ENCODE measurements at regions not wholly inside any gene's neighbourhood (a gene's known extent, or its start where the extent isn't known, plus 50 kb on each side); places are given as distances from the start of the nearest gene placed in this dataset.

- no peak for TF ChIP-seq PRDM1 (tag by site-specific recombination; IDR thresholded peaks at IDR 0.05)
- TF ChIP-seq, protein P1, sequence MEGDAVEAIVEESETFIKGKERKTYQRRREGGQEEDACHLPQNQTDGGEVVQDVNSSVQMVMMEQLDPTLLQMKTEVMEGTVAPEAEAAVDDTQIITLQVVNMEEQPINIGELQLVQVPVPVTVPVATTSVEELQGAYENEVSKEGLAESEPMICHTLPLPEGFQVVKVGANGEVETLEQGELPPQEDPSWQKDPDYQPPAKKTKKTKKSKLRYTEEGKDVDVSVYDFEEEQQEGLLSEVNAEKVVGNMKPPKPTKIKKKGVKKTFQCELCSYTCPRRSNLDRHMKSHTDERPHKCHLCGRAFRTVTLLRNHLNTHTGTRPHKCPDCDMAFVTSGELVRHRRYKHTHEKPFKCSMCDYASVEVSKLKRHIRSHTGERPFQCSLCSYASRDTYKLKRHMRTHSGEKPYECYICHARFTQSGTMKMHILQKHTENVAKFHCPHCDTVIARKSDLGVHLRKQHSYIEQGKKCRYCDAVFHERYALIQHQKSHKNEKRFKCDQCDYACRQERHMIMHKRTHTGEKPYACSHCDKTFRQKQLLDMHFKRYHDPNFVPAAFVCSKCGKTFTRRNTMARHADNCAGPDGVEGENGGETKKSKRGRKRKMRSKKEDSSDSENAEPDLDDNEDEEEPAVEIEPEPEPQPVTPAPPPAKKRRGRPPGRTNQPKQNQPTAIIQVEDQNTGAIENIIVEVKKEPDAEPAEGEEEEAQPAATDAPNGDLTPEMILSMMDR (tag by site-specific recombination; IDR thresholded peaks at IDR 0.05): no peak
- TF ChIP-seq ZNF585B (tag by site-specific recombination; IDR thresholded peaks at IDR 0.05): no peak
- no peak for TF ChIP-seq ZNF548 (tag by site-specific recombination; IDR thresholded peaks at IDR 0.05)
- no peak for TF ChIP-seq ZNF121 (tag by site-specific recombination; IDR thresholded peaks at IDR 0.05)
- no peak for TF ChIP-seq ZFP69B (tag by site-specific recombination; IDR thresholded peaks at IDR 0.05)
- no peak for TF ChIP-seq ZNF140 (tag by site-specific recombination; IDR thresholded peaks at IDR 0.05)
- TF ChIP-seq, protein P2, sequence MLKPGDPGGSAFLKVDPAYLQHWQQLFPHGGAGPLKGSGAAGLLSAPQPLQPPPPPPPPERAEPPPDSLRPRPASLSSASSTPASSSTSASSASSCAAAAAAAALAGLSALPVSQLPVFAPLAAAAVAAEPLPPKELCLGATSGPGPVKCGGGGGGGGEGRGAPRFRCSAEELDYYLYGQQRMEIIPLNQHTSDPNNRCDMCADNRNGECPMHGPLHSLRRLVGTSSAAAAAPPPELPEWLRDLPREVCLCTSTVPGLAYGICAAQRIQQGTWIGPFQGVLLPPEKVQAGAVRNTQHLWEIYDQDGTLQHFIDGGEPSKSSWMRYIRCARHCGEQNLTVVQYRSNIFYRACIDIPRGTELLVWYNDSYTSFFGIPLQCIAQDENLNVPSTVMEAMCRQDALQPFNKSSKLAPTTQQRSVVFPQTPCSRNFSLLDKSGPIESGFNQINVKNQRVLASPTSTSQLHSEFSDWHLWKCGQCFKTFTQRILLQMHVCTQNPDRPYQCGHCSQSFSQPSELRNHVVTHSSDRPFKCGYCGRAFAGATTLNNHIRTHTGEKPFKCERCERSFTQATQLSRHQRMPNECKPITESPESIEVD (tag by site-specific recombination; IDR thresholded peaks at IDR 0.05): no peak
- no peak for TF ChIP-seq ZSCAN30 (tag by site-specific recombination; IDR thresholded peaks at IDR 0.05)
- TF ChIP-seq ZNF530 (tag by site-specific recombination; IDR thresholded peaks at IDR 0.05; ENCODE audit: low read depth): no peak
- TF ChIP-seq, protein P3, sequence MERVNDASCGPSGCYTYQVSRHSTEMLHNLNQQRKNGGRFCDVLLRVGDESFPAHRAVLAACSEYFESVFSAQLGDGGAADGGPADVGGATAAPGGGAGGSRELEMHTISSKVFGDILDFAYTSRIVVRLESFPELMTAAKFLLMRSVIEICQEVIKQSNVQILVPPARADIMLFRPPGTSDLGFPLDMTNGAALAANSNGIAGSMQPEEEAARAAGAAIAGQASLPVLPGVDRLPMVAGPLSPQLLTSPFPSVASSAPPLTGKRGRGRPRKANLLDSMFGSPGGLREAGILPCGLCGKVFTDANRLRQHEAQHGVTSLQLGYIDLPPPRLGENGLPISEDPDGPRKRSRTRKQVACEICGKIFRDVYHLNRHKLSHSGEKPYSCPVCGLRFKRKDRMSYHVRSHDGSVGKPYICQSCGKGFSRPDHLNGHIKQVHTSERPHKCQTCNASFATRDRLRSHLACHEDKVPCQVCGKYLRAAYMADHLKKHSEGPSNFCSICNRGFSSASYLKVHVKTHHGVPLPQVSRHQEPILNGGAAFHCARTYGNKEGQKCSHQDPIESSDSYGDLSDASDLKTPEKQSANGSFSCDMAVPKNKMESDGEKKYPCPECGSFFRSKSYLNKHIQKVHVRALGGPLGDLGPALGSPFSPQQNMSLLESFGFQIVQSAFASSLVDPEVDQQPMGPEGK (tag by site-specific recombination; IDR thresholded peaks at IDR 0.05): no peak
- TF ChIP-seq FEZF1 (tag by site-specific recombination; IDR thresholded peaks at IDR 0.05): no peak
- no peak for TF ChIP-seq GLIS2 (tag by site-specific recombination; IDR thresholded peaks at IDR 0.05)
- TF ChIP-seq ZIC2 (tag by site-specific recombination; IDR thresholded peaks at IDR 0.05): no peak
Measured at GRCh38 chr11:104682206-104682605, 216.1 kb downstream of the CASP12 start.

Data from HEK293 (cell line).